ENCODE measurements at regions not wholly inside any gene's neighbourhood (a gene's known extent, or its start where the extent isn't known, plus 50 kb on each side); places are given as distances from the start of the nearest gene placed in this dataset.

DNA sequence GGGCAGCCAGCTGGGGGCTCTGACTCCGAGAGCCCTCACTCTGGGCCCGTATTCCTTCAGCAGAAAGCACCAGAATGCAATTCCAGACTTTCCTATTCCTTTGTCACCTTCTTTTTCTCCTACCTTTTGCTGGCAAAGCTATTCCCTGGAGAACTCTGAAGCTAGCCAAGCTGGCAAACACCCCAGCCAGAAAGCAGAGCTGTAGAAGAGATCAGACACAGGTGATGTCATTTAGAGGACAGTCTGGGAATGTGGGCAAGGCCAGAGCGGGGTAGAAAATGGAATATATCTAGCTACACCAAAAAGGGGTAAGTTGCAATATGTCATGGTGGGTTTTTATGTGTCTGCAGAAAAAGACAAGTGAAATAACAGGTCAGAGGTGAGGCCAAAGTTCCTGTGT lies 205.1 kb downstream of the NXPE2 start:
- no peak for DNase-seq

DNA sequence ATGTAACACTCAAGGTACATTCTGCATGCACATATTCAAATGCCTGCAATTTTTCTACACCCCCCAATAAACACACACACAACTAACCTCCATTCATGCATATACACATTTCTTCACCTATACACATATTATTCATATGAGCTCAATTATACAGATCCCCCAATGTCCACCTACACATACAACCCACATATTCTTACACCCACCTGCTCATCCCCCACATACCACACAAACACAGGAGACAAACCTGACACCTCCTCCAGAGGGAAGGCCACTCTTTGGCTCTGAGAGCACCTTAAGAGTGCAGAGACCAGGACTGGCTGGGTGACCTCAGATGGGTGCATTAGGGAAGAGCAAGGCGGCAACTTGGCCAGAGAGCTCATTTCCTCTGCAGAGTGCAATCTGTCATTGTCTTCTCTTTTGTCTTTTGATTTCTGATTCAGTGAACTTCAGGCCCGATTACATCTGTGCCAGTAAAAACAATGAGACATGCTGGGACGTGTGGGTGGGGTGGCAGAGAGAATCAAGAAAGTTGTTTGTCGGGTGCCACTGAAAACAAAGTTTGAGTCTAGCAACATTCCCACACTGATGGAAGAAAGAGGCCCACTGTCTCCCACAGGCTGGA lies 208.4 kb downstream of the NXPE2 start:
- DNase-seq: no peak

DNA sequence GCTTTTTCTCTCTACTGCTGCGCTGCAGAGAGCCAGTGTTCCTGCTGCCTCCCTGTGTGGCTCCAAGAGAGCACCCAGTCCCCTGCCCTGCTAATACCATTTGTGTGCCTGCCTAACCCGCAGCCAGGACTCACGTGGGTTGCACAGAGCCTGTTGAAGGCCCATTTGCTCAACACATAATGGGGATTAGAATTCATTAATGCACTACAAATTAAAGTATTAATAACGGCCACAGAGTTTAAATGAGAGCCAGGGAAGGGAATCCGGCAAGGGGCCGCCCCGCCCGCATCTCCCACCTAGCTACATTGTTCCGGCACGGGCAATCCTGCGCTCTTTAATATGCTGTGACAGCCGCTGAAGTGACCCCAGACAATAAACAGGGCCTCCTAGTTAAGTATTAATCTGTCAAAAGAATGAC lies 211.3 kb downstream of the NXPE2 start:
- no peak for DNase-seq

DNA sequence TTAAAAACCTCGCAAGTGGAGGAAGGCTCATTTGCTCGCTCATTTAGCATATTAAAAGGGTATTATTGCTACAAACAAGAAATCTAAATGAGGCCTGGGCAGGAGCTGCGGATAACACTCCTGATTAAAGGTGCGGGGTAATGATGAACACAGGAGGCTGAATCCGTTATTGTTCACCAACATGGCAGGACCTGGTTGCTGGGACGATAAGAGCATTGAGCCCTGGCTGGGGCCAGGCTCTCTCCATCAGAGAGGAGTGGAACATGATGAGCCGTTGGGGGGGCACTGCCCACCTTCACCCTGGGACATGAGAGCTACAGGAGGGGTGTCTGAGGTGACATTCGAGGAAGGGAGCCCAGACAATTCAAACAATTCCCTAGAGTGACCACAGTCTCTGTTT lies 211.7 kb downstream of the NXPE2 start:
- DNase-seq: no peak

DNA sequence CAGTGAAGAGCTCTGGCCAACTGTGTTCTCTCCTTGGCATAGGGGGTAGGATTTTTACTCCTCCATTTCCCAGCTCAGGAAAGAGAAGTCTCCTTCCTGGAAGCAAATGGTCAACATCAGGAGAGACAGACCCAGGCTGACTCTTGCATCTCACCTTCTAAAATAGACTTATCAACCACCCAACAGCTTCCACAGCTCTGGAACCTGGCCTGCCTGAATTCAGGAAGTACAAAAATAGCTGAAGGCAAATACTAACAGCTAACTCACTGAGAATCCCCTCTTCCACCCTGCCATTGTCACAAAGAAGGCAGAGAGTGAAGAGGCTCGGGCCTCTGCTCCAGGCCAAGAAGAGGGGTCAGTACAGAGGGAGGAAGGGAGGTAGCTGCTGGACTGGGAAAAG lies 213.6 kb downstream of the NXPE2 start:
- no peak for DNase-seq

DNA sequence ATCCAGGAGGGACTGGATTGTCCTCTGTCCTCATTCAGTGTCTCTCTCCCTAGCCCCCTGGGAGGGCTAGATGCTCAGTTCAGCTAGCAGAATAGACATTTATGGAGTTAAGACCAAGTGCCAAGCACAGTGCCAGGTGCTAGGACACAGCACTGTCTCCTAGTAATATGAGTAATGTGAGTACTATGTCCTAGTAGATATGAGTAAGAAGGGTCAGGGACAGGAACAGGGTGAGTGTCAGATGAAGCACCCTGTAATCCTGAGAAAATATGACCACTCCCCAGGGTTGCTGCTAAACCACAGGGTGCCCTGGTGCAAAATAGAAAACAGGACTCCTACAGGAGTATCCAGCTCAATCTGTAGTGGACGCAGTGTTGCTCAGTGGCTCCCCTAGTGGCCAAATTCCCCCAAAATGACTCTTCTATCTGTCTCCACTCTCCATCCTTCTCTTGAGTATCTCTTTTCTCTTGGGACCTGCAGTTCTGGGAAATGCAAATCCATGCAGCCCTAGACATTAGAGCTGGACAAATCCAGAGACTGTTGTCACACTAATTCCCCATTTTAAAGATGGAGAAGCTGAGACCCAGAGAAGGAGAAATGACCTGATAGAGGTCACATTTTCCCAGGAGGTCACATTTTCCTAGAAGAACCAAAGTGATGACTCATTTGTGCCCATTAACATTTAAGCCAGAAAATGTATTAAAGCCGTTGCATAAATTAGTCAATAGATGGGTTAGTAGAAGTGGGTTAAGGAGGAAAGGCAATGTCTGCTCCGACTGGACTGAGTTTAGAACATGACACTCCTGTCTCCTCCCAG lies 214.3 kb downstream of the NXPE2 start:
- peak; percentile 12 for DNase-seq

DNA sequence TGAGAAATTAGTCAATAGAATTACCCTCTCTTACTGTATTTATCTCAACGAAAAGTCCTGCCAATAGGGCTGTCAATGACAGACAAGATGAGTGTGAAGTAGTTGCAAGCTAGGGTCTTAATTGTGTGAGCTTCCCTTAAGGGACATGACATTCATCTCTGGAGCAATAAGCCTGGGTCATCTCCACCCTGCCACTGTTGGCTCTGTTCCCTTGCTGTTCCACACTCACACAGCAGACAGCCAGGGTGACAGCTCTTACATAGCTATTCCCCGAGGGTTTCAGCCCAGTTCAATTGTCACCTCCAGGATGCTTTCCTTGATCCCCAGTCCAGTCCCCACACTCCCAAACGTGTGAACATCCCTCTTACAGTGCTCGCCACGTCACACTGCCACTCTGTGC lies 215.0 kb downstream of the NXPE2 start:
- DNase-seq: no peak

DNA sequence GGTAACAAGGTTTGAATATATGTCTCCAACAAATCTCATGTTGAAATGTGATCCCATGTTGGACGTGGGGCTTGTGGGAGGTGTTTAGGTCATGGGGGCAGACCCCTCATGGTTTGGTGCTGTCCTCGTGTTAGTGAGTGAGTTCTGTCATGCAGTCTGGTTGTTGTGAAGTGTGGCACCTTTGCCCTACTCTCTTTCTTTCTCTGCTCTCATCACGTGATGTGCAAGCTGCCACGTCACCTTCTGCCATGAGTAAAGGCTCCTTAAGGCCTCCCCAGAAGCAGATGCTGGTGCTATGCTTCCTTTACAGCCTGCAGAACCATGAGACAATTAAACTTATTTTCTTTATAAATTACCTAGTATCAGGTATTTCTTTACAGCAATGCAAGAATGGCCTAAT lies 218.3 kb downstream of the NXPE2 start:
- no peak for DNase-seq

DNA sequence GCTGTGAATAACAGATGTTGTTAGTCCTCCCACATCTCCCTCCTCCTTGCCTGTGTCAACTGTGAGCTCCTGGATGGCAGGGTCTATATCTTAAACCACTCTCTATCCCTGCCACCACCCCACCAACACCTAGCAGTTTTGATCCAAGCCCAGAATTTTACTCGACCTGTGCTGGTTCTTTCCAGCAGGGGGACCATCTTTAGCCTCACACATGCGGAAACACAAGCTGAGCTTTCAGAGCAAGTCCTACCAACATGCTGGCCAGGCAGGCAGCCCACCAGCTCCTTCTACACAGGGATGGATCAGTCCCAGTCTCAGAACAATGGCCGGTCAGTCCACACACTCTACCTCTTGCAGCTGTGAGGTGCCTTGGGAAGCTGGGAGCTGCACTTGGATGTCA lies 231.5 kb downstream of the NXPE2 start:
- no peak for DNase-seq

DNA sequence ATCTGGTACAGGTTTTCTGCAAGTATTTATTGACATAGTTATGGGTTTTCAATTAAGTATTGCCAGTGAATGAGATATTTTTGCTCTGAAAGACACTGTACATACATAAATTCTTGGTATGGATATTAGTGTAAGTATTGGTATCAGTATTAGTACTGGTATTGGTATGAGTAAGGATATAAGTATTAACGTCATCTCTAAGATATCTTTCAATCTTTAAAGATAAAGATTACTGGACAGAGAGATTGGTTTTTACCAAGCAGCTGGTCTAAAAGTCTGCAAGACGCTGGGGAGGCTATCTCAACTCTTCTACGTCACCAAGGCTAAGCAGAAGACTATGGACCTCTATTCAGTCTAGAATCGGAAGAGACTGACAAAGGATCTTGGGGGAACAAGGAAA lies 234.5 kb downstream of the NXPE2 start:
- no peak for DNase-seq

DNA sequence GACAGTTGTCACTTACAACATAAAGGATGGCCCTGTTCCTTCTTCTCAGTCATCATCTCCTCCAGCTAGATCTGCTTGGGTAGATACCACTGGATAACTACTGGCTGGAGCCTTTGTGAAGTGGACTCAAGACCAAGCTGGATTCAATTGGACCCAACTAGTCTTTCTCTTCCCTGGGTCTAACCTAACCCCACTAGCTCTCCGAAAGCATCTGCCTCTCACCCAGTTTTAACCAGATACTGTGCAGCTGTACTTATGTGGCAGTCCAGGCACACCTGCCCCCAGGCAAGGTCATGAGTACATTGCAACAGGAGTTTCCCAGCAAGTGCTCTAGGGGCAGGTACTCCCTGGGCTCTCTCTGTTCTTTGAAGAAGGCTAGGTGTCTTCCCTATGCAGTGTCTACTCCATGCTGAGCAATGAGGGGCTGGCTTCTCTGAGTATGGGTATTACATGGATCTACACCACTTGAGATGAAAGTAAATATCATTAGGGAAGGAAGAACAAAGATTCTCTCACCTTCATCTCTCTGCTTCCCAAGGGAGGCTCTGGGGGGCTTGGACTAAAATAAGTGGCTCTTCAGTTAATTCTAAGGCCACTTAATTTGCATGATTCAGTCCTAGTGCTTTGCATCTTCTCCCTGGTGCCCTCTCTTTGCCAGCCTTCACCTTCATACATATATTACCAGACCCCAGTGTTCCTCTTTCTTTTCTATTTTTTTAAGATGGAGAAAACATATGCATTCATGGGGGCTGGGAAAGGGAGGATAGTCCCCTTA lies 236.1 kb downstream of the NXPE2 start:
- no peak for DNase-seq

DNA sequence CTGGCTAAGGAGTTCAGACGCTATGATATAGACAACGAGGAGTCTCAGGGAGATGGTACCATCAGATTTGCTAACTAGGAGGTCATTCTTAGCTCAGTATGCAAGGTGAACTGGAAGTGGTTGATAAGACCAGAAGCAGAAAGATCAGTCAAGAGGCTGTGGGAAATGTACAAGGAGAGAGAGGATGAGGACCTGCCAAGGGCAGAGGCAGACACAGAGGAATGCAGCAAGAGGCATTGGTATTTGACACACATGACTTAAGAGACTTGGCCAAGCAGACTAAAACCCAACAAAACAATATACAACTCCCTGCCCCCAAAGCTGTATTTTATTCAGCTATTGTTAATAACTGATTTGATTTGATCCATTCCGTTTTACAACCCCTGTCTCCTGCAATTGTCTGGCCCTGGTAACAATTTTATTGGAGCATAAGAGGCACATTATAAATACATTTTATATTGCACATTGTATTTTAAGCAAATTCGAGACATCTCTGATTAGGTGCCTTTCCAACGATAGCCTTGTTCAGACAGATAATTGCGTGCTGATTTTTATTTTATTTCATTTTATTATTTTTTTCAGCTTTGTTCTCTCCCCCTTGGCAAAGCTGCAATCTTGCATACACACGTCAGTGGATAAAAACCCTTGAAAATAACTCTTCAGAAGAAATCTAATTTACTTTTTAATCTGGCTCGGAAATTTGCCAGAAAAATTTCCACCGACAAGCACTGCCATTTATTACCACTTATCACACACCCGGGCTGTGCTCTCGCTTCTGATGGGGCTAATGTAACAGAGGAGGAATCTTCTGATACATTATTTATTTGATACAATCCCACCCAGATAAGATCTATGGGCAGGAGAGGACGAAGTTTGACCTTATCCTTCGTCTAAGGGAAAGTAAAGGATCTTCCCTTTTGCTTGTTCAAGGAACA lies 237.8 kb downstream of the NXPE2 start:
- no peak for DNase-seq

DNA sequence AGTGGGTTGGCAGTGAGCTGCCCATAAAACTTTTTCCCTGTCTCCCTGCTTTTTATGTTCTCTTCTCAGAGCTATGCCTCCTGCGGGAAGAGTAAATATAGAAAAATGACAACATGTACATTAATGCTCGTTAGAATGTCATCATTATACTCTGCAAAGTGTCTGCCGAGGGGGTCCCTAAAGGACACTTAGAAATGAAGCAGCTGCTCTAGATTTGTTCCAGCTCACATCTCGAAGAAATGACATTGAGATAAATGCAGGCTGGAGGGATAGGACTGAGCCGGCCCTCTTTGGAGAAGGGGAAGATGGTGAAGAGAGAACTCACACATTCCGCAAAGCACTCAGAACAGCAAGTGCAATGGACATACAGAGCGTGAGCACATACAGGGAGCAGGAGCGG lies 240.0 kb downstream of the NXPE2 start:
- DNase-seq: no peak

DNA sequence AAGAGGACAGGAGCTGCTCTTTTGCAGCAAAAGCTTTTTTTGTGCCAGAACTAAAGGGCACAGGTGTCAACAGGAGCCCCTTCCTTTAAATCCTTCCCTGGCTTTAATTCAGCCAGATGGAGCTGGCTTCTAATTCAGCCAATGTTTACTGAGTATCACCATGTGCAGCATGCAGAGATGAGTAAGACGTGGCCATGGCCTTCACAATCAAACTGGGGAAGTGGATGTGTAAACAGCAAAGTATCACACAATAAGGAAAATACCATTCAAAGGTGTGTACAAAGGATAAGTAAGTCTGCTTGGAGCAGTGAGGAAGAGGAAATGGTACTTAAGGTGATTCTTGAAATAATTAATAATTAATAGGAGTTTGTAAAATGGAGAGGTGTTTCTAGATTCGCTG lies 243.4 kb downstream of the NXPE2 start:
- no peak for DNase-seq

DNA sequence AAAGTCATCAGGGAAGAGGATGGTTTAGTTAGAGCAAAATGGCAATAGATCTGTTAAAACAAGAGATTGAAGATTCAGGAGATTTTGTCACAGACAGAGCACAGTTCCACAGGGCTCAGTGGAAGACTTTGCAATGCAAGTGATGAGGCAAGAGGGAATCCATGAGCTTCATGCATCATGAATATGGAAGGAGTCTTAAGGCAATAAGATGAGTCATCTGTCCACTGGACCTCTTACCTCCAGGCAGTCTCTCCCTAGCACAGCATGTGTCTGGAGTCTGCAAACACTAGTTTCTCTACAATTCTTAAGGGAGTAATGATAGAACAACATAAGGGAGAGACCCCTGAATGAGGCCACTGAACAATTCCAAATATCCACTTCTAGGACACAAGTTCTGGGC lies 245.7 kb downstream of the NXPE2 start:
- no peak for DNase-seq

DNA sequence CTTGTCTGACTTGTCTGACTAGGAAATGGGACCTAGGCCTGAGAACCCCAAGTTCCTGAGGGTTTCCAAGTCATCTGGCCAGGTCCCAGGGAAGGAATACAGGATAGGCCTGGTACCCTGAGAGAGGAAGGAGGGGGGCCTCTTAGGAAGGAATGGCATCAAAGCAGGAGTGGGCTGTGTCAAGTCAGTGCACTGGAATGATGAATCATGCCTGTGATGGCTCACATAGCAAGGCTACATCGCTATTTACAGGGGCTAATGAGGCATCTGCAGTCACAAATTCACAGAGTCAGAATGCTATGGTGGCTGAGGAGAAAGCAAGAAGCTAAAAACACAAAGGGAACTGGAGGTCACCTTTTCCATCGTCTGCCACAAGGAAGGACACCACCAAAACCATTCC lies 247.3 kb downstream of the NXPE2 start:
- DNase-seq: no peak

DNA sequence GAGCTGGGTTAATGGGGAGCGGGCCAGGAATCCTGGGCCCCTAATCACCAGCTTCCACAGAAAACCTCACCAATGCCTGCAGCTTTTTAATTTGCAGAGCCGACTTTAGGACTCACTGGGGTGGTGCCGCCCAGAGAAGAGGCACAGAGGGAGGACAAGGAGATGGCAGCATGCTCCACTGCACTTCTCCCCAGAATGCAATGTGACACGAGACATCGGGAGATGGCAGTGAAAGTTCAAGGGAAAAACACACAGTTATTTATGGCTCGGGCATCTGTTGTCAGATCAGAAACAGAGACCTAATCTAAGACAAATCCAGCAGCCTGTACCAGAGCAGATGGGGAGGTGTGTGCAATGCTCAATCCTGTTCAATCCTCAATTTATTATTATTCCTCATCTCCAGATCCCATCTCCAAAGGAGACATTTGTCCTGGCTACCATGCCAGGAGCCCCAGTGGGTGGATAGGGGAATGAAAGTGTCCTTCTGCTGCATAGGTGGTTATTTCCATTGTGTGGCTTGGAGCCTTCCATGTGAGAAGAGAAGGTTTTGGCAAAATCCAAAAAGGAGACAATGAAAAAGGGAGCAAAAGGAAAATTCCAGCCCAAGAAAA lies 250.0 kb downstream of the NXPE2 start:
- DNase-seq: no peak

DNA sequence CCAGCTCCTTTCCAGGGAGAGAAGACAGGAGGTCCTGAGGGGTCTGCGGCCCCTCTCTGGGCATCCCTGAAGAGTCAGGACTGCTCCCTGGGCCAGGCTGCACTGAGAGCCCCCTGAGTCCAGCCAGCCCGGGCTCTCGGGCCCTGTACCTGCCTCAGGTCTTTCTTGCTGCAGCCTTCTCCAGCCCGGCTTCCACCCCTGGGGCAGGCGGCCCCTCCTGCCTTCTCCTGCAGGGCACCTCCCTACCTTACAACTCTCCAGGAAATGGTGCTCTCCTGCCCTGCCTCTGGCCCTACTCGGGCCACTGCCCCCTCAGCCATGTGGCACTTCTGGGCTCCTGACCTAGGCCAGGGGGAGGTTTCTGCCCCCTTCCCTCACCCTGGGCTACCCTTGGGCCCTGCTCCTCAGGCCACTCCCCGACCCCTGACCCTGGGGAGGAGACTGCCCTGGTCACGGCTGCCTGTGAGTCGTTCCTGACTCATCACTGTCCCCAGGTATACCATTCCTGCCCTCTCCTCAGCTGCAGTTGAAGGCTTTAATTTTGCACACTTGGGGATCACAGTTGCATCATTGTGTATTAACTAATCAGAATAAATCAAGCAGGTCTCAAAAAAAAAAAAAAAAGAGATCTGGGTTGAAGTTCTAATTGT lies 251.1 kb downstream of the NXPE2 start:
- DNase-seq: no peak

DNA sequence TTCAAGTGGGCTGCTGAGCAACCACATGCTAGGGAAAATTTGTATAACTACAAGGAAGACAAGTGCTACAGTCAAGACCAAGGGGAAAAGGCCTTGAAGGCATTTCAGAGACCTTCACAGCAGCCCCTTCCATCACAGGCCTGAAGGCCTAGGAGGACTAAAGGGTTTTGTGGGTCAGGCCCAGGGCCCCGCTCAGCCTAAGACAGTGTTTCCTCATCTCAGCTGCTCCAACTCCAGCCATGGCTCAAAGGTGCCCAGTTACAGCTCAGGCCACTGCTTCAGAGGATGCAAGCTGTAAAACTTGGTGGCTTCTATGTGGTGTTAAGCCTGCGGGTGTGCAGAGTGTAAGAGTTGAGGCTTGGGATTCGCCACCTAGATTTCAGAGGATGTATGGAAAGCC lies 260.5 kb downstream of the NXPE2 start:
- DNase-seq: no peak

DNA sequence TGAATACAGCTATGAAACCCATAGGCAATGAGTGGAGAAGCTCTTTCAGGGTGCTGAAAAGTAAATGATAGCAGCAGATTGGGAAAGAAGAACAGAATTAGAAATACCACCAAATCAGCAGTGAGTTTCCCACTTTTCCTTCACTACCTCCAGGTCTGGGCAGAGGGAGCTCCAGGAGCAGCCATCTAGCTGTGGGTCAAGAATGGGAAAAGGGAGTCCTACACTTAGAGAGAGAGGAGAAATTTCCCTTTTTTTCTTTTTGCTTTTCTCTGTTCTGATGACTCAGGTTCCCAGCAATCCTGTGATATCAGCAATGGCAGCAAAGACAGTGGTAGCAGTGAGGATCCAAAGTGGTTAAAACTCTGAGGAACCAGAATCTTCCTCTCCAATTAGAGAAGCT lies 263.9 kb downstream of the NXPE2 start:
- DNase-seq: no peak

DNA sequence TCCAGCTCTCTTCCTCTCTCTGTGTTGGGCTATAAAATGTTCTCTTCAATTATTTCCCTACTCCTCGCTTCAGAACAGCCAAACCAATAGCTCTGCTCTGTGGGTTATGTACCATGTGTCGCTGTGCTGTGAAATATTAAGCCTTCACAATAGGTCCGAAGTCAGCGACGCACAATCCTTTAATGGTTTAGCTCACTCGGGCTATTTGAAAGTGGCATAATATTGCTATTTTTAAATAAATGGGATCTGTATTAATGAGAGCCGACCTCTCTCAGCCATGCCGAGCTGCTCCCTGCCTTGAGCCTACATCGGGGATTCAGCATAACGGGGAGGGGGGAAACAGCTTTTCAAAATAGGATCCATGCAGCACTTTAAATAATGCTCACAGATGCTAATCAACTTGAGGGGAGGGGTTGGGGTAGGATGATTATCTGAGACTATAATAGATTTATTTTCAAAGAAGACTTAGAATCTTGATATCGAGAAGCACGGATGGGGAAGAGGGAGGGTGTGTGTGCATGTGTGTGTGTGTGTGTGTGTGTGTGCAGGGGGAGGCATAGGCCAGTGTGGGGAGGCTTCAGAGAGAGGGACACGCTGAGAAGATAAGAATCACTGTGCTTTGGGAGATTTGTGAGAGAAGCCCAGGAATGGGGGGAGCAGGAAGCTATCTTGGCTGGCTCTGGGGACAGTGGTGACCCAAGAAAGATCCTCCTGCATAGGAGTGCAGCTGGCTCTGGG lies 271.5 kb downstream of the NXPE2 start:
- DNase-seq: no peak

Measured in hematopoietic multipotent progenitor cell treated with erythropoietin and hydrocortisone succinate and interleukin-3 and kit ligand, for 4 days (in vitro differentiated cells).